ENCODE measurements at regions not wholly inside any gene's neighbourhood (a gene's known extent, or its start where the extent isn't known, plus 50 kb on each side); places are given as distances from the start of the nearest gene placed in this dataset.

DNA sequence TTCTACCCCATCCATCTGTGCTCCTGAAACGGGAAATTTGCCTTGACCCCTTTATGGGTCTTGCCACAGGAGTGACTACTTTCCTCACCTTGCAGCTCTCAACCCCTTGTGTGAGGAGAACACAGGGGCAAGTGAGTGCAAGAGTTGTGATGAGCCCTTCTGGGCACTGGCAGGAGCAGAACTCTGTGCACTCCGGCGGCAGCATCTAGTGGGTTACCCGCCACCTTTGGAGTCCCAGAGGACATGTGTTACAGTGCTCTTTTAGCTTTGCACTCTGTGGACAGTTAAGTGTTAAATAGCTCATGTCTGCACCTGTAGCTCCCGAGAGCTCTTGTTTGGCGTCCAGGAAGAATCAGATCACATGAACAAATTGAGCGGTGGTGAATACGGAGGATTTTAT is 940.2 kb downstream of the GRIK2 start:
- DNase-seq = no peak

DNA sequence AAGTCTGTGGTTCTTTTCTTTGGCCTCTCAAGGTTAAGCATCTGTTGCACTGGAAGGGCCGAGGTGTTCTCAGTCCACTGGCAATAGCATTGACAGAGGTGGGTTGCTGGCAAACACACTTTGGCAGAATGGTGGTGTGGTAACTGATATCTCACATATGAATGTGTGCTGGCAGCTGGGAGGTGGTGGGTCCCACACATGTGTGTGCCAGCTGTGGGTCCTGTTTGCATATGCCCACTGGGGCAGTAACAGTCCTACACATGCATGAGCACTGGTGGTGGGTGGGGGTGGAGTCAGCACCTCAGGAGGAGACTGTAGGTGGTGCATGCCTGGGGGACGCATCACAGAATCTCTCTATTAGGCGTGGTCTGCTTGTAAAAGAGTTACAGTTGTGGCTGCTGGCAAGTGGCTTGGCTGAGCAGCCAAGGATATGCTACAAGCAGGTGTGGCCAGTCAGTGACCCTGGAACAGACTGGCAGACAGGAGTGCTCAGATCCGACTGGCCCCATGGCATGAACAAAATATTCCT is 934.3 kb downstream of the GRIK2 start:
- no peak for DNase-seq

DNA sequence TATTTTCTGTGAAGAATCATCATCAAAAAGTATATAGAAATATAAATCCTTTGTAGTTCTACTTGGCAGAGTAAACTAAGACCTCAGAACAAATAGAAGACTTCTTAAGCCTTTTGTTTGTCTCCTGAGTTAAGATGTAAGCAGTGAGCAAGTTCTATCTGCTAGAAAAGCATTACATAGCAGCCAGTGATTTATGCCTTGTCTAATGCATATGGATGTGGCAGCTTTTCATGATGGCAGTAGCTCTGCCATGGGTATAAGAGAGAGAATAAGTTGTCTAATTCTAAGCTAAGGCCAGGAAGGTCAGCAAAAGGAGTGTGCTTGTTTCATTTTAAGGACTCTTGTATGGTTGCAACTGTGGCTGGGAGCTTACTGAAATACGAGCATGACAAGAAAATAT is 920.2 kb downstream of the GRIK2 start:
- DNase-seq = no peak

DNA sequence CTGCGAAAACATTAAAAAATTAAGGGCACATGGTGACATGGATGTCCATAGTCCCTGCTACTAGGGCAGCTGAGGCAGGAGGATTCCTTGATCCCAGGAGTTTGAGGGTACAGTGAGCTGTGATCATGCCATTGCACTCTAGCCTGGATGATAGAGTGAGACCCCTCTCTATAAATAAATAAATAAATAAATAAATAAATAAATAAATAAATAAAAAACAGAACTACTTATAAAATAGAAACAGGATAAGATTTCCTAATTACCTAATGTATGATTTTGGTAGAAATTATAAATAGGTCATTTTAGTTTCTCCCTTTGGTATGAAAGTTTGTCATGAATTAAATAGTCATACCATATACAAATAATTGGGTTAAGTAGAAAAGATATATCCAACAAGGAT is 916.2 kb downstream of the GRIK2 start:
- no peak for DNase-seq

DNA sequence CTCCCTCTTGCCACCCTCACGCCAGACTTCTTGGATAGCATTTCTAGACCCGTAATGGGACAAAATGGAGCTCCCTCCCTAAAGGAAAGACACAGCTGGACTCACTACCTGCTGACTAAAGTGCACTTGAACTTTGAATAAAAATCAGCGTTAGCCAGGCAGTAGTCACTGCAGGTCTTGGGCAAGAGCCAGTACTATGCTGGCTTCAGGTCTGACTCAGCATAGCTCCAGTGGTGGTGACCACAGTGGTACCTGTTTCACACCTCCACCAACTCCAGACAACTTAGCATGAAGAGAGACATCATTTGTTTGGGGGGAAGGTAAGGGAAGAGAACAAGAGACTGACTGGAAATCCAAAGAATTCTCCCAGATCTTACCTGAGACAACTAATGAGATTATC is 906.8 kb downstream of the GRIK2 start:
- no peak for DNase-seq

DNA sequence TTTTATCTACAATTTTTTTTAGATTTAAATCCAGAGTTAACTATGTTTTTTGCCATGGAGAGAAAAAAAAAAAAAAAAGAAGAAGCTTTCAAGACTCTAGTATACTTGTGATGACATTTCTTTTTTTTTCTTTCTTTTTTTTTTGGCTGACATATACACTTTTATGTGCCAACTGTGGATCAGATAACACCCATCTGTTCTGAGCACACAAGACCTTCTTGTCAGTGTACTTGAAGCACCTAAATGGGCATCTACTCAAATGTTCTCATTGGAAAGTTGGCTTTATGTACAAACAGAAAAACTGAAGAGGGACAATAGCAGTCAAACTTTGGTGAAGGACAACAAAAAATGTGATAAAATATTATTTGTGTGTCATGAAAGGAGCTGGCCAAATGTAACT is 904.5 kb downstream of the GRIK2 start:
- no peak for DNase-seq

Data from suppressor macrophage treated with lipopolysaccharide for 1 hour (primary cell).